CD14-positive monocyte (primary cell): ENCODE measurements at regions not wholly inside any gene's neighbourhood (a gene's known extent, or its start where the extent isn't known, plus 50 kb on each side); places are given as distances from the start of the nearest gene placed in this dataset.

Experiments
- DNase-seq, 3 donors: peaks; one replicate each; pipeline ENCODE4 v3.0.0-alpha.2; 2011 to 2022
- H2AFZ ChIP-seq: 2 replicates; pipeline ENCODE4 v1.6.0; 2012; ENCODE audit warnings: mild to moderate bottlenecking, low read depth, low read length, inconsistent platforms; ENCODE audit not compliant: insufficient read depth, poor library complexity, severe bottlenecking
- H3K27ac ChIP-seq, 2 donors: 1 replicate in 1 of 2; 2 replicates in 1 of 2; pipeline ENCODE4 v1.5.1; 2012 to 2013; ENCODE audit warnings: low read length in 2 of 2, control low read depth in 1 of 2, inconsistent platforms in 1 of 2, low read depth in 1 of 2, mild to moderate bottlenecking in 1 of 2
- H3K27me3 ChIP-seq, 2 donors: one replicate each; pipeline versions ENCODE4 v1.6.0 to v1.6.1; 2011 to 2013; ENCODE audit warnings: low read length in 2 of 2; ENCODE audit not compliant: control insufficient read depth in 2 of 2, insufficient read depth in 2 of 2
- H3K36me3 ChIP-seq, 2 donors: replicated peaks in 1 of 2; 1 replicate in 1 of 2; 2 replicates in 1 of 2; pipeline versions ENCODE4 v1.5.1 to v1.6.1; 2012 to 2013; ENCODE audit warnings: low read length in 2 of 2, control low read depth in 1 of 2, inconsistent platforms in 1 of 2, mild to moderate bottlenecking in 1 of 2; ENCODE audit not compliant: insufficient read depth in 2 of 2, control insufficient read depth in 1 of 2
- H3K4me1 ChIP-seq, 2 donors: 1 replicate in 1 of 2; 2 replicates in 1 of 2; pipeline versions ENCODE4 v1.5.1 to v1.6.1; 2012 to 2013; ENCODE audit warnings: low read length in 2 of 2, control low read depth in 1 of 2, inconsistent platforms in 1 of 2, mild to moderate bottlenecking in 1 of 2, moderate library complexity in 1 of 2; ENCODE audit not compliant: insufficient read depth in 2 of 2, control insufficient read depth in 1 of 2
- H3K4me2 ChIP-seq: replicated peaks from 2 replicates; pipeline ENCODE3; 2012; ENCODE audit warnings: low read length, moderate library complexity, mild to moderate bottlenecking; ENCODE audit not compliant: poor library complexity, severe bottlenecking; ENCODE audit errors: extremely low read depth
- H3K4me3 ChIP-seq, 3 experiments: fragments of 200-600 bp in 1 of 3; sonication (generic) in 1 of 3; replicated peaks in 1 of 3; 1 replicate in 2 of 3; 2 replicates in 1 of 3; pipeline ENCODE4 v1.5.1; 2011 to 2013; ENCODE audit warnings: low read length in 3 of 3, mild to moderate bottlenecking in 3 of 3, control low read depth in 2 of 3, low read depth in 2 of 3, inconsistent platforms in 1 of 3, moderate library complexity in 1 of 3
- H3K79me2 ChIP-seq: 2 replicates; pipeline ENCODE4 v1.6.0; 2012; ENCODE audit warnings: mild to moderate bottlenecking, control low read depth, inconsistent platforms, low read length, moderate library complexity; ENCODE audit not compliant: insufficient read depth
- H3K9ac ChIP-seq: 2 replicates; pipeline ENCODE4 v1.6.0; 2017; ENCODE audit warnings: low read length, mild to moderate bottlenecking; ENCODE audit not compliant: insufficient read depth, poor library complexity, severe bottlenecking
- H3K9me3 ChIP-seq, 2 donors: replicated peaks in 1 of 2; 1 replicate in 1 of 2; 2 replicates in 1 of 2; pipeline versions ENCODE4 v1.5.1 to v1.6.1; 2012 to 2013; ENCODE audit warnings: low read length in 2 of 2, control low read depth in 1 of 2; ENCODE audit not compliant: control insufficient read depth in 1 of 2, insufficient read depth in 1 of 2
- H4K20me1 ChIP-seq: 2 replicates; pipeline ENCODE4 v1.6.0; 2012; ENCODE audit warnings: mild to moderate bottlenecking, low read length, control low read depth, moderate library complexity; ENCODE audit not compliant: insufficient read depth
- H3K27ac Mint-ChIP-seq, 7 donors: one replicate each; pipeline ENCODE4 v1.8.0; 2020; ENCODE audit warnings: mild to moderate bottlenecking in 7 of 7, mixed read lengths in 7 of 7, moderate library complexity in 6 of 7, inconsistent platforms in 2 of 7
- H3K27me3 Mint-ChIP-seq, 3 donors: one replicate each; pipeline ENCODE4 v1.8.0; 2021 to 2022; ENCODE audit warnings: low read depth in 3 of 3, mild to moderate bottlenecking in 3 of 3, mixed read lengths in 3 of 3, moderate library complexity in 3 of 3, inconsistent platforms in 1 of 3
- H3K36me3 Mint-ChIP-seq, 2 donors: one replicate each; pipeline ENCODE4 v1.8.0; 2020; ENCODE audit warnings: mixed read lengths in 2 of 2, inconsistent platforms in 1 of 2, mild to moderate bottlenecking in 1 of 2
- H3K4me1 Mint-ChIP-seq: one replicate; pipeline ENCODE4 v1.8.0; 2020; ENCODE audit warnings: mild to moderate bottlenecking, mixed read lengths
- H3K4me3 Mint-ChIP-seq, 2 donors: one replicate each; pipeline ENCODE4 v1.8.0; 2020; ENCODE audit warnings: mild to moderate bottlenecking in 2 of 2, mixed read lengths in 2 of 2, moderate library complexity in 1 of 2
- H3K9me3 Mint-ChIP-seq, 7 donors: one replicate each; pipeline ENCODE4 v1.8.0; 2020 to 2022; ENCODE audit warnings: mixed read lengths in 7 of 7, mild to moderate bottlenecking in 6 of 7, moderate library complexity in 6 of 7, inconsistent platforms in 2 of 7
- CTCF ChIP-seq: fragments of 200-600 bp; IDR thresholded peaks from one replicate; pipeline ENCODE4 v1.8.0; 2022; ENCODE audit warnings: antibody characterized with exemption, mild to moderate bottlenecking
- WGBS: methylation state at CpG from one replicate; pipeline ENCODE4 v1.1.5; 2013; ENCODE audit warnings: missing lambda C conversion rate; ENCODE audit not compliant: insufficient coverage; 5-methylcytosine and 5-hydroxymethylcytosine counted together
- intact Hi-C, 2 donors: fragments of 100-400 bp; cut with micrococcal nuclease; formaldehyde crosslinking; loops; one replicate each; pipeline versions ENCODE4 v1.15.0 to v1.15.1; 2023

- Histone ChIP-seq H3K9ac (no peak overlapping the region), H3K27me3 (no peaks in the 10 kb centered on the region), H3K36me3 (no peaks in the 10 kb centered on the region), H3K27ac (no peak overlapping the region), H2AFZ (no peak overlapping the region), H4K20me1 (no peaks in the 10 kb centered on the region), H3K79me2 (no peaks in the 10 kb centered on the region), H3K4me3 (no peak overlapping the region), H3K9me3 (no peaks in the 10 kb centered on the region), H3K4me1 (peaks cover 3 to 5% of the 10 kb centered on the region in 2 donors), H3K4me2 (no peak overlapping the region)
- no peak for TF ChIP-seq CTCF
- H3K27me3 Mint-ChIP-seq, result peaks cover 17 to 30% (median 19%) of the 10 kb centered on the region in 3 donors
- DNase-seq, result no peak
- H3K9me3 Mint-ChIP-seq, result peaks cover 0 to 3% (median 0%) of the 10 kb centered on the region in 7 donors
- H3K27ac Mint-ChIP-seq, result peak overlapping the region in 2 of 7 donors; percentile 7 to 14
- H3K36me3 Mint-ChIP-seq, result no peaks in the 10 kb centered on the region
- WGBS, result 87% methylated on average over 12 of the region's 13 CpGs
- peaks cover 4% of the 10 kb centered on the region for H3K4me1 Mint-ChIP-seq
- H3K4me3 Mint-ChIP-seq, result no peak overlapping the region
- intact Hi-C loops, result no loop called here
These were observed 159.5 kb downstream of the ACKR3 start for GRCh38 chr2:236728916-236729670.

- peaks cover 0 to 4% of the 10 kb centered on the region in 2 donors for H3K27me3 ChIP-seq
- no peak overlapping the region for H3K4me2 ChIP-seq
- H3K4me3 Mint-ChIP-seq, result no peak overlapping the region
- peaks cover 12 to 30% (median 20%) of the 10 kb centered on the region in 3 donors for H3K27me3 Mint-ChIP-seq
- peaks cover 4% of the 10 kb centered on the region for H3K4me1 Mint-ChIP-seq
- H3K36me3 ChIP-seq, result no peaks in the 10 kb centered on the region
- WGBS, result 87% methylated on average over 9 of the region's 10 CpGs
- no peak overlapping the region for H3K4me3 ChIP-seq
- no peak overlapping the region for H3K27ac Mint-ChIP-seq
- no peak for TF ChIP-seq CTCF
- intact Hi-C loops, result no loop called here
- H3K9me3 Mint-ChIP-seq, result peaks cover 0 to 3% (median 0%) of the 10 kb centered on the region in 7 donors
- peaks cover 3 to 5% of the 10 kb centered on the region in 2 donors for H3K4me1 ChIP-seq
- no peak overlapping the region for H3K9ac ChIP-seq
- DNase-seq, result no peak
- no peaks in the 10 kb centered on the region for H4K20me1 ChIP-seq
- no peaks in the 10 kb centered on the region for H3K79me2 ChIP-seq
- no peaks in the 10 kb centered on the region for H3K36me3 Mint-ChIP-seq
- no peak overlapping the region for H3K27ac ChIP-seq
- H3K9me3 ChIP-seq, result no peaks in the 10 kb centered on the region
- H2AFZ ChIP-seq, result no peak overlapping the region
These were observed 160.8 kb downstream of the ACKR3 start for GRCh38 chr2:236730393-236730792.
